VCaP (cell line): ENCODE measurements at regions not wholly inside any gene's neighbourhood (a gene's known extent, or its start where the extent isn't known, plus 50 kb on each side); places are given as distances from the start of the nearest gene placed in this dataset.

ENCODE experiments used
- H3K27ac ChIP-seq: fragments of 450-650 bp; 2 replicates; pipeline ENCODE4 v1.5.1; 2017
- CTCF ChIP-seq: fragments of 450-650 bp; conservative IDR thresholded peaks from 2 replicates; pipeline ENCODE4 v1.5.1; 2017; ENCODE audit warnings: mild to moderate bottlenecking, moderate library complexity

- H3K27ac ChIP-seq: no peak overlapping the region
- no peak for TF ChIP-seq CTCF
These were observed 273.9 kb upstream of the ADRA1B start for GRCh38 chr5:159642379-159642778.

- H3K27ac ChIP-seq: no peak overlapping the region
- no peak for TF ChIP-seq CTCF
These were observed 272.2 kb upstream of the ADRA1B start for GRCh38 chr5:159644053-159644452.

GRCh38 chr5:159645179-159645846 lies 271.0 kb upstream of the ADRA1B start:
- no peak overlapping the region for H3K27ac ChIP-seq
- TF ChIP-seq CTCF: no peak

- no peak for TF ChIP-seq CTCF
These were observed 265.5 kb upstream of the ADRA1B start for GRCh38 chr5:159650803-159651202.

GRCh38 chr5:159655757-159656409 lies 260.4 kb upstream of the ADRA1B start:
- no peak for TF ChIP-seq CTCF

More at GRCh38 chr5:159650803-159651202, 265.5 kb upstream of the ADRA1B start:
- H3K27ac ChIP-seq: no peak overlapping the region

GRCh38 chr5:159657298-159657697 lies 259.0 kb upstream of the ADRA1B start:
- TF ChIP-seq CTCF: no peak
- no peak overlapping the region for H3K27ac ChIP-seq

More at GRCh38 chr5:159655757-159656409, 260.4 kb upstream of the ADRA1B start:
- no peak overlapping the region for H3K27ac ChIP-seq

- no peak overlapping the region for H3K27ac ChIP-seq
- TF ChIP-seq CTCF: no peak
These were observed 258.5 kb upstream of the ADRA1B start for GRCh38 chr5:159657771-159658170.
